ENCODE measurements at regions not wholly inside any gene's neighbourhood (a gene's known extent, or its start where the extent isn't known, plus 50 kb on each side); places are given as distances from the start of the nearest gene placed in this dataset.

DNA sequence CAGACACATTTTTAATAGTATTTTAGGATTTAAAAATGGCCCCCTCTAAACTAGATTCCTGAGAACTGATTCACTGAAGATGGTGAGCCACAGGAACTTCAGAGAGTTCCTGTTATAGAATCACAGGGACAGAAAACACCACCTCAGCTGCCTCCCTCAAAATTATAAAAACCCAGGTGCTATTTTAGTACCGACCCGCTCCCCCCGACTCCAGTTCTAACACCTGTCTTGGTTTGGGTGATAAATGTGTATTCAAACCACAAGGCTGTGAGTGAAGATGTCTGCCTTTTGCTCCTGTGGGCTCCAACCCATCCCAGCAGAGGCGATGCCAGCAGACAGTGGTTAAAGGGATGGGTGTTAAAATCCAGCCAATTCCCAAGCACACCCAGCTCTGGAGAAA, 127.4 kb upstream of the LY86 start:
- Histone ChIP-seq H3K36me3 (ENCODE audit: low read length) (no peaks in the 10 kb centered on the region), H3K27ac (ENCODE audit: low read depth, low read length) (no peak overlapping the region), H2AFZ (ENCODE audit: low read depth, low read length, severe bottlenecking) (no peak overlapping the region), H3K4me3 (ENCODE audit: insufficient read depth, low read length, poor library complexity, severe bottlenecking) (no peak overlapping the region), H3K27me3 (ENCODE audit: low read length) (no peaks in the 10 kb centered on the region), H3K9ac (ENCODE audit: low read length) (no peak overlapping the region), H4K20me1 (ENCODE audit: low read depth, low read length) (no peaks in the 10 kb centered on the region), H3F3A (ENCODE audit: insufficient read depth) (no peaks in the 10 kb centered on the region), H3K9me3 (ENCODE audit: insufficient read depth, low read length) (no peaks in the 10 kb centered on the region), H3K79me2 (ENCODE audit: insufficient read depth, low read length) (no peaks in the 10 kb centered on the region), H3K9me2 (replicated peaks; ENCODE audit: insufficient read depth, low read length) (no peaks in the 10 kb centered on the region), H3K4me2 (ENCODE audit: low read depth, low read length, poor library complexity, severe bottlenecking) (no peak overlapping the region)
- TF ChIP-seq, protein P1, sequence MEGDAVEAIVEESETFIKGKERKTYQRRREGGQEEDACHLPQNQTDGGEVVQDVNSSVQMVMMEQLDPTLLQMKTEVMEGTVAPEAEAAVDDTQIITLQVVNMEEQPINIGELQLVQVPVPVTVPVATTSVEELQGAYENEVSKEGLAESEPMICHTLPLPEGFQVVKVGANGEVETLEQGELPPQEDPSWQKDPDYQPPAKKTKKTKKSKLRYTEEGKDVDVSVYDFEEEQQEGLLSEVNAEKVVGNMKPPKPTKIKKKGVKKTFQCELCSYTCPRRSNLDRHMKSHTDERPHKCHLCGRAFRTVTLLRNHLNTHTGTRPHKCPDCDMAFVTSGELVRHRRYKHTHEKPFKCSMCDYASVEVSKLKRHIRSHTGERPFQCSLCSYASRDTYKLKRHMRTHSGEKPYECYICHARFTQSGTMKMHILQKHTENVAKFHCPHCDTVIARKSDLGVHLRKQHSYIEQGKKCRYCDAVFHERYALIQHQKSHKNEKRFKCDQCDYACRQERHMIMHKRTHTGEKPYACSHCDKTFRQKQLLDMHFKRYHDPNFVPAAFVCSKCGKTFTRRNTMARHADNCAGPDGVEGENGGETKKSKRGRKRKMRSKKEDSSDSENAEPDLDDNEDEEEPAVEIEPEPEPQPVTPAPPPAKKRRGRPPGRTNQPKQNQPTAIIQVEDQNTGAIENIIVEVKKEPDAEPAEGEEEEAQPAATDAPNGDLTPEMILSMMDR (IDR thresholded peaks at IDR 0.05; ENCODE audit: insufficient read depth, low read length, poor library complexity, severe bottlenecking): no peak
- TF ChIP-seq EZH2phosphoT487 (conservative IDR thresholded peaks at IDR 0.05; ENCODE audit: low read length): no peak

DNA sequence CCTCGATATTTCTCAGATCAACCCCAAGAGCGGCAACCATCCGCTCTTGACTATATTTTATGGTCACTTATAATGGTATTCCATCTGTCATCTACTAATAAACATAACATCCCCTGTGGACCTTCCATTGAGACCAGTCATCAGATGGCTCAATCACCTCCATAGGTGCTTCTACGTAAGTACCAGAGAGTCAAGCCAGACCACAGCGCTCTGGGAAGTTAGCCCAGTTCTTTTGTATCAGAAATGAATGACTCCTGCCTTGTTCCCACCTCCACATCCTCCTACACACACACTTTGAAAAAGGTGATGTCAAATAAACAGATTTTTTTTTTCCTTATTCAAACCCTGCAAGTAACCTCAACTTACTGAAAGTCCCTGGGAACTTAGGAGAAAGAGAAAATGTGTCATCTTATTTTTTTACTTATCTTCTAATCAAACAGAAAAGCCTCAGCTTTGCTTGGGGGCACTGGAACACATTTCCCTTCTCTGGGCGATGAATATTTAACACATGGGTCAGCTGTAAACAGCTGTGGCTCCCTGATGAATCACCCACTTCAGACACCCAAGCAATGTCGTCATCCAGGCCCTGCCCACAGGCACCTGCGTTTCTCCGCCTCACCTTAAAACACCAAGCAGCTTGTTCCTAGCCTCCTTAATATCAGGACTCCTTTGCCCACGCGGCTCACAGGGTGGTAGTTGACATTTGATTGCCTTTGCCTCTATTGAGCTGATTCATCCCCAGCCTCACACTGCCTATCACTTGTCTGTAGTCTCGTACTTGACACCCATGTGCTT, 121.4 kb upstream of the LY86 start:
- Histone ChIP-seq H3K4me2 (ENCODE audit: low read depth, low read length, poor library complexity, severe bottlenecking) (no peak overlapping the region), H3K4me3 (ENCODE audit: insufficient read depth, low read length, poor library complexity, severe bottlenecking) (no peak overlapping the region), H3K9ac (ENCODE audit: low read length) (no peak overlapping the region), H3K79me2 (ENCODE audit: insufficient read depth, low read length) (no peaks in the 10 kb centered on the region), H3K27me3 (ENCODE audit: low read length) (no peaks in the 10 kb centered on the region), H3F3A (ENCODE audit: insufficient read depth) (no peaks in the 10 kb centered on the region), H3K9me3 (ENCODE audit: insufficient read depth, low read length) (no peaks in the 10 kb centered on the region), H2AFZ (ENCODE audit: low read depth, low read length, severe bottlenecking) (no peak overlapping the region), H4K20me1 (ENCODE audit: low read depth, low read length) (no peaks in the 10 kb centered on the region), H3K36me3 (ENCODE audit: low read length) (no peaks in the 10 kb centered on the region), H3K27ac (ENCODE audit: low read depth, low read length) (no peak overlapping the region), H3K9me2 (replicated peaks; ENCODE audit: insufficient read depth, low read length) (no peaks in the 10 kb centered on the region)
- TF ChIP-seq EZH2phosphoT487 (conservative IDR thresholded peaks at IDR 0.05; ENCODE audit: low read length): no peak
- TF ChIP-seq, protein P1 (IDR thresholded peaks at IDR 0.05; ENCODE audit: insufficient read depth, low read length, poor library complexity, severe bottlenecking): no peak

DNA sequence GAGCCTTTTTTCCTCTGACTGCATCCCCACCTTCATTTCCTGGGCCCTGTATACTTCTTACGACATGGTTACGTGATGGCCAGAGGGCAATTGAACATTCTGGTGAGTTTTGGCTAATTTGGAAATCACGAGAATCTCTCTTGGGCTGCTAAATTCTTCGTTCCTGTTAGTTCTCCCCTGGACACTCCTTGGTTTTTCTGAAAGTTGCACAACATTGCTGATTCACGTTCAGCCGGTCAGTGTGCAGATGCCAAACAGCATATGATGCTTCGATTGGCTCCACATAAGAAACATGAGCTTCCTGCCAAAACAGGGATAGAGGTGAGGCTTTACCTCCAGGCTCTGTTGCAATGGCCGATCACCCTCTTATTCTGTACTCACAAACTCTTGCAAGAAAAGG, 119.4 kb upstream of the LY86 start:
- Histone ChIP-seq H3F3A (ENCODE audit: insufficient read depth) (no peaks in the 10 kb centered on the region), H3K9ac (ENCODE audit: low read length) (no peak overlapping the region), H3K4me3 (ENCODE audit: insufficient read depth, low read length, poor library complexity, severe bottlenecking) (no peak overlapping the region), H3K36me3 (ENCODE audit: low read length) (no peaks in the 10 kb centered on the region), H3K4me2 (ENCODE audit: low read depth, low read length, poor library complexity, severe bottlenecking) (no peak overlapping the region), H3K9me2 (replicated peaks; ENCODE audit: insufficient read depth, low read length) (no peaks in the 10 kb centered on the region), H3K9me3 (ENCODE audit: insufficient read depth, low read length) (no peaks in the 10 kb centered on the region), H4K20me1 (ENCODE audit: low read depth, low read length) (no peaks in the 10 kb centered on the region), H2AFZ (ENCODE audit: low read depth, low read length, severe bottlenecking) (no peak overlapping the region), H3K27ac (ENCODE audit: low read depth, low read length) (no peak overlapping the region), H3K27me3 (ENCODE audit: low read length) (no peaks in the 10 kb centered on the region), H3K79me2 (ENCODE audit: insufficient read depth, low read length) (no peaks in the 10 kb centered on the region)
- TF ChIP-seq, protein P1 (IDR thresholded peaks at IDR 0.05; ENCODE audit: insufficient read depth, low read length, poor library complexity, severe bottlenecking): no peak
- no peak for TF ChIP-seq EZH2phosphoT487 (conservative IDR thresholded peaks at IDR 0.05; ENCODE audit: low read length)
